IPS-15b (cell line): ENCODE measurements at regions not wholly inside any gene's neighbourhood (a gene's known extent, or its start where the extent isn't known, plus 50 kb on each side); places are given as distances from the start of the nearest gene placed in this dataset.
"Not testable (repeated sequence)": the region's sequence is repeated elsewhere in the genome, so short reads cannot be mapped to it uniquely, and the experiment has no call there.

Experiments
- H3K27me3 ChIP-seq: one replicate; pipeline ENCODE4 v1.6.1; 2013; ENCODE audit warnings: low read length; ENCODE audit not compliant: control insufficient read depth, insufficient read depth
- H3K36me3 ChIP-seq: one replicate; pipeline ENCODE4 v1.6.1; 2013; ENCODE audit warnings: low read length; ENCODE audit not compliant: control insufficient read depth, insufficient read depth
- H3K4me1 ChIP-seq: one replicate; pipeline ENCODE4 v1.6.1; 2013; ENCODE audit warnings: mild to moderate bottlenecking, low read length; ENCODE audit not compliant: control insufficient read depth, insufficient read depth
- H3K4me3 ChIP-seq: one replicate; pipeline ENCODE4 v1.5.1; 2013; ENCODE audit warnings: low read depth, low read length
- H3K9ac ChIP-seq: one replicate; pipeline ENCODE4 v1.6.1; 2013; ENCODE audit warnings: low read depth, mild to moderate bottlenecking, low read length
- H3K9me3 ChIP-seq: one replicate; pipeline ENCODE4 v1.6.1; 2013; ENCODE audit warnings: mild to moderate bottlenecking, low read length; ENCODE audit not compliant: control insufficient read depth, insufficient read depth

DNA sequence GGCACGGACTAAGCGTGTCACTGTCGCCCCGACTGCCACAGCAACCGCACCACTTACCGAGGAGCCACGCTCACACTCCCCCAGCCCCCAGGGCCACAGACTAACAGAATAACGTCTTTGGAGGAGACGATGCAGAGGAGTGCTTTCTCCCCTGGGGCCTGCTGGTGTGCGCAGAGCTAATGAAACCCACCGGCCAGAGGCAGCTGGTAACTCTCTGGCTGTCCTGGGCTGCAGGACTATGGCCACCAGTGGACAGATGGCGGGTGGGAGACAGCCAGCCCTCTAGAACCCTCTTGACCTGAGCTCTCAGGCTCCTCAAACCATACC lies 228.0 kb downstream of the DLL1 start:
- no peaks in the 10 kb centered on the region for H3K9me3 ChIP-seq
- H3K36me3 ChIP-seq, result no peaks in the 10 kb centered on the region
- H3K4me1 ChIP-seq, result no peaks in the 10 kb centered on the region
- H3K27me3 ChIP-seq, result no peaks in the 10 kb centered on the region
- H3K9ac ChIP-seq, result no peak overlapping the region
- H3K4me3 ChIP-seq, result no peak overlapping the region

DNA sequence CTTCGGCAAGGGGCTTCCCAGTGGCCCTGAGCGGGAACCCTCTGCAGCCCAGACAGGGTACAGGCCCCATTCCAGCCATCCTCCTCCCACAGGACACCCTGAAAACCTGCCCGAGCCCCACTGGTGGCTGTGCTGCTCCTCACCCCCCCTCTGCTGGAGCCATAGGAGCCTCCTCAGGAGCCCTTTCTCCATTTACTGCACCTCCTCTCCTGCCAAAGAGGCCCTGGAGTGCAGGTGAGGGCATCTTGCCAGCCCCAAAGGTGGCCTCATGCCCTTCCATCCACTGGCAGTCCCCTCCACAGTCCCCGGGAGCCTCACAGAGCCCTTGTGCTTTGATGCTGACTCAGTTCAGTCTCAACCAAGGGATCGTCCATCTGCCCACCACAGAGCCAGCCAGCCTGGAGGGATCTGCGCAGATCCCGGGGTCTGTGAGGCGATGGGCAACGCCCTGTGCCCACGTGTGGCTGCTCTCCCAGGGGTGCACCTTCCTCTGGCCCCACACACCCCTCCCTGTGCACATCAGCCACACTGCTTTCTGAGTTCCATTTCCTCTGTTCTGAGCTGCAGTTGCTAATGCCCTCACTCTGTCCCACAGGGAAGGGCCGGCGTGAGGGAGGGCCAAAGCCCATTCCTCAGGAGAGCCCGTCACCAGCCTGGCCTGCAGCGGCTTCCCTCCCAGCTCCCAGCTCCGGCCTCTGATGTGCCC lies 228.5 kb downstream of the DLL1 start:
- H3K36me3 ChIP-seq, result no peaks in the 10 kb centered on the region
- H3K27me3 ChIP-seq, result no peaks in the 10 kb centered on the region
- no peak overlapping the region for H3K9ac ChIP-seq
- no peaks in the 10 kb centered on the region for H3K9me3 ChIP-seq
- no peak overlapping the region for H3K4me3 ChIP-seq
- no peaks in the 10 kb centered on the region for H3K4me1 ChIP-seq

DNA sequence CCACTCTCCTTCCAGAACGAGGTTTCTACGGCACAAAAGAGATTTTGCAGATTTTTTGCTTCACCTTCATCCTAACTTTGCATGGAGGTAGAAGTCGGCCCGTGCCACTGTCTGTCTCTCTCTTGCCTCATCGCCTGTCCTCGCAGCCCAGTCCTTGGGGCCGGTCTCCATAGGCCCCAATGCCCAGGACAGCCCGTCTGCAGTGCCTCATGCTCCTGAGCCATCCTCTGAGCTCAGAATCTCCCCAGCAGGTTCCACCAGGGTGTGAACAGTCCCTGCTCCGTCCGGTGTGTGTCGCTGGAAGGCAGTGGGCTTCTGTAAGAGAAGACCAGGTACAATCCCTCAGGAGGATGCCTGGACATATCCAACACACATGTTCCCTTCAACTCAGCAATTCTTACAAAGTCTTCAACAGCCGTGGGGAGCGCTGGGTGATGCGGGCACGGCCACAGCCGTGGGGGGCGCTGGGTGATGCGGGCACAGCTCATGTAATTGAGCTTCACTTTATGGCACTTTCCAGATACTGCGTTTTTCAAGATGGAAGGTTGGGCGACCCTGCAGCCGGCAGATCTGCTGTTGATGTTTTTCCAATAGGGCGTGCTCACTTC lies 231.9 kb downstream of the DLL1 start:
- no peaks in the 10 kb centered on the region for H3K36me3 ChIP-seq
- H3K4me1 ChIP-seq, result no peaks in the 10 kb centered on the region
- no peaks in the 10 kb centered on the region for H3K27me3 ChIP-seq
- no peak overlapping the region for H3K9ac ChIP-seq
- no peak overlapping the region for H3K4me3 ChIP-seq
- H3K9me3 ChIP-seq, result no peaks in the 10 kb centered on the region

DNA sequence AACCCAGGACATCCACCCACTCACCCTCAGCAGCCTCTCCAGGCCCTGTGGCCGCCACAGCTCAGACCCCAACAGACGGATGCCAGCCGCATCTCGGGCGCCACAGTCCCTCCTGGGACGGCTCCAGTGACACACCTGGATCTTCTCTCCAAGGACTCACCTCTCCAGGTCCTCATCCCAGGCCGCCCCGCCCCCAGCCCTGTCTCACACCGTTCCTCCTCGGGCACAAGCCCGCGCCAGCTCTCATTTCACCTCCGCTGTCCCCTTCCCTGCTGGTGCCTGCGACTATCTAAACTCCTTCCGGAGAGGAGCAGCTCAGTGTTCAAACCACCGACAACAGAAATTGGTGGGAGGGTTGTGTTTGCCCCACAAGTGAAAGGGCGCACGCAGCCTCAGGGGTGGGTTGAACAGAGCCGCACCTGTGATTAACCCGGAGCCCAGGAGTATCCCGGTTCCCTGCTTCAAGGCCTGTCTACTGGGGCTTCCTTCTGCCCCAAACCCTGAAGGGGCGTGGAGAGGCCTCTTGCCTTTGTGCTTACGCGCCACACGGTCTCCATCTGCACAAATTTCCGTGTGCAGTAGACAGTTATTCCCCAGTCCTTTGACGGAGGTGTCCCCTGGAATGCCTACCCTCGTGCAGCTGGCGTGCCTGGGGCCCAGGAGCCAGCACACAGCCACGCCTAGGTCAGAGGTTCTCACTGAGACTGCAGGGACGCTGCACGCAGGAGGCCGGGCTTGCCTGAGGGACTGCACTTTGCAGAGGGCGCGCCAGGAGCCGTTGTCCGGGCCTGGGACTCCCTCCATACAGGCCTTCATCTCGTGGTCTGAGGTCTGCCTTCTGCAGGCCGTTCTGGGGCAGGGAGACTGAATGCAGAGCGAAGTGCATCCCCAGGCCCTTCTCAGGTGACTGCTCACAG lies 232.7 kb downstream of the DLL1 start:
- H3K4me1 ChIP-seq, result no peaks in the 10 kb centered on the region
- H3K4me3 ChIP-seq, result no peak overlapping the region
- no peaks in the 10 kb centered on the region for H3K36me3 ChIP-seq
- no peaks in the 10 kb centered on the region for H3K9me3 ChIP-seq
- no peaks in the 10 kb centered on the region for H3K27me3 ChIP-seq
- H3K9ac ChIP-seq, result no peak overlapping the region

DNA sequence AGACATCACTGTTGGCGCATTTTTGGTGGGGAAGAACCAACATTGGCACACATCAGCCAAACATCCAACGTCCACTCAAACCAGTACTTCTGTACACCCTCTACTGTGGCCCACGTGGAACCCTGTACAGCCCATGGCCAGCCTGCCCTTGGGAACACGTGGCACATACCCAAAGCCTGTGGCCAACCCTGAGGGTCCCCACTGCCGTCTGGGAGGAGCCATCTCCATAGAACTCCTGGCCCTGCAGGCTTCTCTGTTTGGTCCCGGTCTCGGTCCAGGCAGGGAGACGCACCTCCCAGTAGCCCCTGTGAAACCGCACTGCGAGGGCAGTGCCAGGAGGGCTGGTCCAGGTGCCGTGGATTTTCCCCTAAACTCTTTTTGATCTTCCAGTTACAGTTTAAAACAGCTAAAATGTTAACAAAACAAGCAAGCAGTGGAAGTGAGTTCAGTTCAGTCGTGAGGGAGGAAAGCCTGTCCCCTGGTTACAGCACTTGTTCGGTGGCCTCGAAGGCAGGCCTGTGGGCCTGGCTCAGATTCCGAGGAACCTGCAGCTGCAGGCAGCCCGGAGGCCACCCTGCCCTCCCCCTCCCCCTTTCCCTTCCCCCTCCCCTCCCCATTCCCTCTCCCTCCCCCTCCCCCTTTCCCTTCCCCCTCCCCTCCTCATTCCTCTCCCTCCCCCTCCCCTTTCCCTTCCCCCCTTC lies 233.7 kb downstream of the DLL1 start:
- no peak overlapping the region for H3K4me3 ChIP-seq
- no peaks in the 10 kb centered on the region for H3K27me3 ChIP-seq
- H3K4me1 ChIP-seq, result no peaks in the 10 kb centered on the region
- no peaks in the 10 kb centered on the region for H3K9me3 ChIP-seq
- H3K9ac ChIP-seq, result no peak overlapping the region
- H3K36me3 ChIP-seq, result no peaks in the 10 kb centered on the region

DNA sequence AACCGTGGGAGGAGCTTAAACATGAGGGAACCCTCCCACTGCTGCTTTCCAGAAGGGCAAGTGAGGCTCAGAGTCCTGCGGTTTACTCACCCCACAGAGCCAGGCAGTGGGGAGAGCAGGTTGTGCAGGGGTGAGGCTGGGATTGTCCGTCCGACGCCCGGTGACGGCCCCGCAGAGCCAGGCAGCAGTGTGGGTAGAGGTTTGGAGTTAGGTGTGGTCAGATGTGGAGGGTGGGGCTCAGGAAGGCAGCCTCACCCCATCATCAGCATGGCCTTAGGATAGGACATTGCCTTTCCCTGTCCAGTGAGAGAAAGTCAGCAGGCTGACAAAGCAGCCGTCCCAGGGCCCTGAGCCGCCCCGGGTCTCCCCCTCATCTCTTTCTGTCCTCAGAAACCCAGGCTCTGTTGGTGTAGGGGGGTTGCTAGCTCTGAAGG lies 234.6 kb downstream of the DLL1 start:
- Histone ChIP-seq H3K4me1 (no peaks in the 10 kb centered on the region), H3K27me3 (no peaks in the 10 kb centered on the region), H3K36me3 (no peaks in the 10 kb centered on the region), H3K4me3 (no peak overlapping the region), H3K9me3 (no peaks in the 10 kb centered on the region), H3K9ac (no peak overlapping the region)

DNA sequence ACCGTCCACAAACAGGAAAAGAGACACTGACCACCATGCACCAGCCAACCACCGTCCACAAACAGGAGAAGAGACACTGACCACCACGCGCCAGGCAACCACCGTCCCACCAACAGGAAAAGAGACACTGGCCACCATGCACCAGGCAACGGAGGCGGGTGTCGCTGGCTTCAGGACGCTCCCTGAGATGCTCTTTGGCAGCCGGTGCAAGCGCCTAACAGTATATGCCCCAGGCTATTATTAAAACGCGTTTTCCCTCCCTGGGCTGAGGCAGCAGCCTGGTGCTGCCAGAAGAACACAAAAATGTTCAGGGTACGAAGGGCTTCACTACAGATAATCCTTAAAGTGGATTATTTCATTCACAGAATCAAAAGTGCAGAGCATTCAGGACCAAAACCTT lies 235.1 kb downstream of the DLL1 start:
- H3K36me3 ChIP-seq, H3K27me3 ChIP-seq, H3K4me3 ChIP-seq, H3K4me1 ChIP-seq, H3K9me3 ChIP-seq, H3K9ac ChIP-seq: not testable (repeated sequence)

DNA sequence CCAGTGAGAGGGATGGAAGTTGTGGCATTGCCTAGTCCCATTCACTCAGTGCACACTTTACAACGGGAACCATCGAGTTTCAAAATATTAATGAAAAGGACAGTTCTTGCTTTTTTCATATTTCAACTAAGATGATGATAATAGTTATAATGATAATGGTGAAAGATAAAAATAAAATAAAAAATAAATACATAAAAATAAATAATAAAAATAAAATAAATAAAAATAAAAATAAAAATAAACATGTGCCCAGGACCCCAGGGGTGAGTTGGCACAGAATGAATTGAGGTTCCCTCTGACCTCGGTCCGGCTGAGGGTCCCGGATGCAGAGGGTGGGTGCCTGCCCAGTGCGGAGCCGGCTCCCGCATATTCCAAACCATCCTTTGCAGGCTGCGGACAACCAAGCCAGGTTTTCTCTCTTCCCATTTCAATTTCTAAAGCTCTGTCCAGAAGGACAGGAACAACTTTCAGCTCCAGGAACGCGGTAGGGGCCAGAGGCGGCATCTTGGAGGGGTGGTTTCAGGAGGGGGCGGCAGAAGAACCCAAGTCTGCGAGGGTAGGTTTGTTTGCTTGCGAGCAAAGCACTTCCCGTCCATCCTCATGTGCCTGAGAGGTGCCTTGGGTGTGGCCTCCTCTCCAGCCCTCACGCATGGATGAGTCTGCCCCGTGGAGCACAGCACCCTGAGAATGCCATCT lies 236.8 kb downstream of the DLL1 start:
- H3K9ac ChIP-seq, result no peak overlapping the region
- H3K36me3 ChIP-seq, result no peaks in the 10 kb centered on the region
- no peaks in the 10 kb centered on the region for H3K27me3 ChIP-seq
- H3K4me1 ChIP-seq, result no peaks in the 10 kb centered on the region
- no peak overlapping the region for H3K4me3 ChIP-seq
- no peaks in the 10 kb centered on the region for H3K9me3 ChIP-seq

DNA sequence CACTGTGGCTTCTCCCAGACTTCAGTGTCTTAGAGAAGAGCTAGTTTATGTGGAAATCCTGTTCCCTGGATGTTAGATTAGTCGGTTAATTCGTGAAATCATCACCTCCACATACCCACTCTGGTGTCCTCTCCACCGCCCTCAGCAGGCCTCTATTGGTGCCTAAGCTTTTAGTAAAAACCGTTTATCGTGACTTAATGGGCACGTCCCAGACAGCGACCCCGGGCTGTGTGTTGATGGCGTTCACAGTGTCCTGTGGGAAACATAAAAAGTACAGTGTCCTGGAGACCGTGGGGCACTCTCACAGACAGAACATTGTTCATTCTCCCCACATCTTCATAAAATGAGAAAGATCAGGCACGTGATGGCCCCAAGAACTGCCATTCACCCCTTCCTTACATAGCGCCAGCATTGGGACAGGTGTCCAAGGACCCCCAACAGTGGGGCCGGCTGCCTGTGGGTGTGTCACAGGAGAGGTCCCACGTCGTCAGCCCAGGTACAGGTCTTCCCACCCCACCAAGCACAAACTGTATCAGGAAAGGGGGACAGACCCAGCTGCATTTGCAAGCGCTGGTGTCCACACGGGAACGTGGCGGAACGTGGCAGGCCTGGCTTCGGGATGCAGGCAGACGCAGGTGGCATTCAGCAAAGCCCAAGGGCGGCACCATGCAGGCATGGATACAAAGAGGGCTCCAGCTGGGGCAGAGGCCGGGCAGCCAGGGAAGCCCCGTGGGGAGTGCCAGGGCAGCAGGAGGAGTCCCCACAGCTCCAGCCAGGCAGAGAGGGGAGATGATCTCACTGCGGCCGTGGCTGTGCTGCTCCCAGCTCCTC lies 237.7 kb downstream of the DLL1 start:
- Histone ChIP-seq H3K36me3 (no peaks in the 10 kb centered on the region), H3K27me3 (no peaks in the 10 kb centered on the region), H3K4me3 (no peak overlapping the region), H3K9me3 (no peaks in the 10 kb centered on the region), H3K9ac (no peak overlapping the region), H3K4me1 (no peaks in the 10 kb centered on the region)

DNA sequence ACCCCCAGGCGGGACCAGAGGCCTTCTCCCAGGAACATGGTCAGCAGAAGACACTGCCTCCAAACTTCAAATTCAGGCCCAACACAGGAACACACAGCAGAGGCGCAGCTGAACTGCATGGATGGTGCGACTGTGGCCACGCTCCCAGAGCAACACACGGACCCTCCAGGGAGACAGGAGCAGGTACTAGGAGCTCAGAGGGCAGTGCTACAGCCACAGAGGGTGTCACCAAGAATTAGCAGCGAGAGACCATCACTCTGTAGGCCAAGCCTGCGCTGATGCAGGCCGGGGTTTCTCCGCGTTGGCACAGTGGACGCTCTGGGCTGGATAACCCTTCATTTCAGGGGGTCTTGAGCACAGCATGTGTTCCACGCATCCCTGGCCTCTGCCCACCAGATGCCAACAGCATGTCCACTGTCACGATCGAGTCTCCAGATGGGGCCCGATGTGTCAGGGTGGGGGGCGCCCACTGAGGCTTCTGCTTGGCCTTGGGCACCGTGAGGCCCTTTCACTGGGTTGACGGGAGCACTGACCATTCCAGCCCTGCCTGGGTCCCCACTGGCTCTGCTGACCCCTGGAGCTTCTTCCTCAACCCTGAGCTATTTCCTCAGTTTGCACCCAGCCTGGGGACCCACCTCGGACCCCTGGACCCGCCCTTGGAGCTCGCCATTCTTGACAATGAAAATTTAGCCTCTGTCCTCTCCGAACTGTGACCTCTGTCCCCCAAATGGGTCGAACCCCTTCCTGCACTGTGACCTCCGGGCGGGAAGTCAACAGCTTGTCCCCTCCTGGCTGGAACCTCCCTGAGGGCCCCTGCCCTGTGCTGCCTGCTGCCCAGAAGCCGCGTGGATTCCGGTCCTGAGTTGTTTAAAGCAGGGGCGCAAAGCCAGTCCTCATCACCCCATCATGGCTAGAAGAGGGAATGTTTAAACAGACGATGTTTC lies 239.4 kb downstream of the DLL1 start:
- Histone ChIP-seq H3K27me3 (no peaks in the 10 kb centered on the region), H3K4me1 (no peaks in the 10 kb centered on the region), H3K9me3 (no peaks in the 10 kb centered on the region), H3K9ac (no peak overlapping the region), H3K36me3 (no peaks in the 10 kb centered on the region), H3K4me3 (no peak overlapping the region)
